HepG2 (cell line): ENCODE measurements at regions not wholly inside any gene's neighbourhood (a gene's known extent, or its start where the extent isn't known, plus 50 kb on each side); places are given as distances from the start of the nearest gene placed in this dataset.
A peak's percentile ranks its signal among the peaks of the same experiment; 100 is the strongest.

ENCODE experiments used
- ATAC-seq: fragments of 200-7000 bp; cut with Tn5 transposase; 3 replicates; pipeline ENCODE4 v1.9.1; 2020; ENCODE audit warnings: mild to moderate bottlenecking, moderate library complexity
- BruUV-seq: library from RNA; stranded (reverse); fragments of 400-500 nt; replicated peaks from 2 replicates; lab custom pipeline; 2021; lab: Mats Ljungman, UMichigan
- CTCF ChIA-PET: fragments of 300-600 bp; formaldehyde crosslinking; extraction: SDS; loops from one replicate; lab custom pipeline; 2021; ENCODE audit warnings: low total read pairs, inconsistent platforms, low intra/inter-chr PET ratio; lab: Yijun Ruan, JAX
- POLR2A ChIA-PET: fragments of 350-600 bp; sonication (Branson Sonifier 250); formaldehyde crosslinking; loops from one replicate; lab custom pipeline; 2020; ENCODE audit warnings: antibody characterized with exemption, inconsistent platforms; lab: Yijun Ruan, JAX
- DNase-seq: peaks from one replicate; pipeline ENCODE4 v3.0.0-alpha.2; 2015; ENCODE audit warnings: low spot score
- FAIRE-seq: peaks from 3 replicates; lab custom pipeline; 2011; peaks lifted over from hg19 to GRCh38; lab: Jason Lieb, UNC
- H2AFZ ChIP-seq: one replicate; pipeline ENCODE4 v1.6.1; 2011; ENCODE audit warnings: low read length, inconsistent platforms
- H3K27ac ChIP-seq: fragments of 300-600 bp; 3 replicates; pipeline ENCODE4 v1.8.0; 2011; ENCODE audit warnings: mixed run types, mild to moderate bottlenecking, mixed read lengths, low read length, inconsistent platforms; ENCODE audit not compliant: insufficient read depth; ENCODE audit errors: extremely low read length
- H3K27me3 ChIP-seq, 2 experiments: fragments of 200-600 bp in 1 of 2; 2 replicates in 1 of 2; 3 replicates in 1 of 2; pipeline versions ENCODE4 v1.6.0 to v1.8.0; 2011; ENCODE audit warnings: low read length in 2 of 2, mild to moderate bottlenecking in 2 of 2, moderate library complexity in 2 of 2, inconsistent platforms in 1 of 2; ENCODE audit not compliant: insufficient read depth in 2 of 2, control insufficient read depth in 1 of 2
- H3K36me3 ChIP-seq, 2 experiments: fragments of 200-600 bp in 1 of 2; replicated peaks in 1 of 2; 2 replicates in 1 of 2; 3 replicates in 1 of 2; pipeline versions ENCODE4 v1.5.1 to v1.8.0; 2011; ENCODE audit warnings: low read length in 2 of 2, inconsistent platforms in 1 of 2; ENCODE audit not compliant: insufficient read depth in 2 of 2, control insufficient read depth in 1 of 2
- H3K4me1 ChIP-seq: 2 replicates; pipeline ENCODE4 v1.5.1; 2012; ENCODE audit warnings: low read length, inconsistent platforms; ENCODE audit not compliant: insufficient read depth
- H3K4me2 ChIP-seq: 2 replicates; pipeline ENCODE4 v1.6.0; 2011; ENCODE audit warnings: low read depth, low read length, inconsistent platforms
- H3K4me3 ChIP-seq, 3 experiments: fragments of 200-600 bp in 1 of 3; sonication (generic), shearing (Covaris generic) in 1 of 3; replicated peaks in 1 of 3; 2 replicates each; pipeline ENCODE4 v1.5.1; 2011 to 2016; ENCODE audit warnings: low read length in 3 of 3, inconsistent platforms in 2 of 3, low read depth in 2 of 3, mild to moderate bottlenecking in 2 of 3, control low read depth in 1 of 3, mixed read lengths in 1 of 3; ENCODE audit not compliant: insufficient read depth in 1 of 3
- H3K79me2 ChIP-seq: one replicate; pipeline ENCODE4 v1.6.1; 2011; ENCODE audit warnings: low read length, inconsistent platforms; ENCODE audit not compliant: insufficient read depth
- H3K9ac ChIP-seq: 2 replicates; pipeline ENCODE4 v1.6.0; 2011; ENCODE audit warnings: mild to moderate bottlenecking, low read depth, low read length, inconsistent platforms; ENCODE audit not compliant: insufficient read depth
- H3K9me3 ChIP-seq: 2 replicates; pipeline ENCODE4 v1.5.1; 2012; ENCODE audit warnings: mild to moderate bottlenecking, low read length
- H4K20me1 ChIP-seq: 2 replicates; pipeline ENCODE4 v1.6.0; 2011; ENCODE audit warnings: inconsistent platforms, mild to moderate bottlenecking, low read length, moderate library complexity; ENCODE audit not compliant: insufficient read depth
- GFI1 ChIP-seq: sonication (generic); formaldehyde crosslinking; IDR thresholded peaks from 2 replicates; pipeline ENCODE4 v1.5.0; 2020; ENCODE audit warnings: missing genetic modification reagents, mild to moderate bottlenecking, borderline replicate concordance
- HNRNPL ChIP-seq: fragments of 200-400 bp; formaldehyde crosslinking; IDR thresholded peaks from 2 replicates; pipeline ENCODE4 v1.6.1; 2017; ENCODE audit warnings: mild to moderate bottlenecking, low read depth, low read length
- JUND ChIP-seq: sonication (generic); formaldehyde crosslinking; IDR thresholded peaks from 2 replicates; pipeline ENCODE4 v1.8.0; 2022; ENCODE audit warnings: mild to moderate bottlenecking, missing genetic modification reagents
- MLX ChIP-seq: IDR thresholded peaks from 2 replicates; pipeline ENCODE4 v1.6.1; 2016
- RBFOX2 ChIP-seq: fragments of 200-400 bp; formaldehyde crosslinking; IDR thresholded peaks from 2 replicates; pipeline ENCODE4 v1.6.1; 2017; ENCODE audit warnings: low read depth, mild to moderate bottlenecking, low read length
- SMAD3 ChIP-seq: sonication (generic); formaldehyde crosslinking; IDR thresholded peaks from 2 replicates; pipeline ENCODE4 v1.4.0; 2020; ENCODE audit warnings: missing genetic modification reagents
- ZBTB21 ChIP-seq: sonication (generic); formaldehyde crosslinking; IDR thresholded peaks from 2 replicates; pipeline ENCODE4 v1.4.0; 2020; ENCODE audit warnings: missing genetic modification reagents
- ZNF121 ChIP-seq: sonication (generic); formaldehyde crosslinking; IDR thresholded peaks from 2 replicates; pipeline ENCODE4 v1.5.0; 2020; ENCODE audit warnings: mild to moderate bottlenecking, missing genetic modification reagents
- ZNF143 ChIP-seq: sonication (generic); formaldehyde crosslinking; IDR thresholded peaks from 2 replicates; pipeline ENCODE4 v1.4.0; 2020; ENCODE audit warnings: missing genetic modification reagents
- ZNF225 ChIP-seq: sonication (generic); formaldehyde crosslinking; IDR thresholded peaks from 2 replicates; pipeline ENCODE4 v1.4.0; 2020; ENCODE audit warnings: mild to moderate bottlenecking, missing genetic modification reagents
- ZNF616 ChIP-seq: sonication (generic); formaldehyde crosslinking; IDR thresholded peaks from 2 replicates; pipeline ENCODE4 v1.5.0; 2020; ENCODE audit warnings: low read depth, mild to moderate bottlenecking, missing genetic modification reagents
- WGBS: methylation state at CpG from one replicate; pipeline ENCODE4 v1.1.6; 2017; ENCODE audit warnings: low lambda C conversion rate; 5-methylcytosine and 5-hydroxymethylcytosine counted together
- in situ Hi-C: cut with HindIII; loops from 2 replicates; pipeline ENCODE4 v1.10.0; 2017; ENCODE audit warnings: low pct_unique_long_range_greater_than_20kb; ENCODE audit not compliant: extremely low pct_ligation_motif_present
- intact Hi-C: fragments of 100-400 bp; cut with micrococcal nuclease; formaldehyde crosslinking; loops from one replicate; pipeline ENCODE4 v1.10.0; 2022; ENCODE audit not compliant: unreplicated experiment
- TF ChIP-seq, protein P1 (sequence below): sonication (generic); formaldehyde crosslinking; IDR thresholded peaks from 2 replicates; pipeline ENCODE4 v1.5.1; 2020; ENCODE audit warnings: missing genetic modification reagents, mild to moderate bottlenecking, borderline replicate concordance

DNA sequence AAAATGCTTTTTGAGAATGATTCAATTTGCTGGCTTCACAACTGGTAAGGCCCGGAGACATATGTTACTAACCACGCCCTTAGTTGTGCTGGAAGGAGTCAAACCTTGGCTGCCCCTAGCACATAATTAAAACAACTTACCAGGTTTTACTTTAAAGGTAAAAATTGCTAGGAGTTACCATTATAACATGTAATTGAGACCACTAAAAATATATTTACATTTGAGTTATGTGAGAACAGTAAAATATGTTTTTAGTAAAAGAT lies 435.6 kb upstream of the CDH9 start:
- Histone ChIP-seq H3K36me3 (peaks cover 20 to 33% of the 10 kb centered on the region in 2 experiments), H3K27ac (peak overlapping the region; percentile 98), H3K9me3 (no peaks in the 10 kb centered on the region), H2AFZ (no peak overlapping the region), H3K4me1 (peaks cover 39% of the 10 kb centered on the region), H4K20me1 (peaks cover 18% of the 10 kb centered on the region), H3K4me3 (peak overlapping the region; percentile 77 to 82 (median 78)), H3K4me2 (peak overlapping the region; percentile 84), H3K27me3 (no peaks in the 10 kb centered on the region; a peak in 1 of 5 replicates), H3K79me2 (peaks cover 50% of the 10 kb centered on the region), H3K9ac (peak overlapping the region; percentile 97)
- FAIRE-seq, result no peak
- in situ Hi-C loops (no loop called here), intact Hi-C loops (no loop called here)
- no TSS peak for BruUV-seq
- WGBS, result 0% methylated on average over 2 of the region's 2 CpGs
- CTCF ChIA-PET, result no interaction called here
- no peak for ATAC-seq
- TF ChIP-seq, protein P1, sequence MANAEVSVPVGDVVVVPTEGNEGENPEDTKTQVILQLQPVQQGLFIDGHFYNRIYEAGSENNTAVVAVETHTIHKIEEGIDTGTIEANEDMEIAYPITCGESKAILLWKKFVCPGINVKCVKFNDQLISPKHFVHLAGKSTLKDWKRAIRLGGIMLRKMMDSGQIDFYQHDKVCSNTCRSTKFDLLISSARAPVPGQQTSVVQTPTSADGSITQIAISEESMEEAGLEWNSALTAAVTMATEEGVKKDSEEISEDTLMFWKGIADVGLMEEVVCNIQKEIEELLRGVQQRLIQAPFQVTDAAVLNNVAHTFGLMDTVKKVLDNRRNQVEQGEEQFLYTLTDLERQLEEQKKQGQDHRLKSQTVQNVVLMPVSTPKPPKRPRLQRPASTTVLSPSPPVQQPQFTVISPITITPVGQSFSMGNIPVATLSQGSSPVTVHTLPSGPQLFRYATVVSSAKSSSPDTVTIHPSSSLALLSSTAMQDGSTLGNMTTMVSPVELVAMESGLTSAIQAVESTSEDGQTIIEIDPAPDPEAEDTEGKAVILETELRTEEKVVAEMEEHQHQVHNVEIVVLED, result no peak
- no peak for TF ChIP-seq ZBTB21 (CRISPR knock-in tag)
- no peak for TF ChIP-seq ZNF121 (CRISPR knock-in tag)
- TF ChIP-seq ZNF225 (CRISPR knock-in tag), result no peak
- no peak for TF ChIP-seq GFI1 (CRISPR knock-in tag)
- no peak for TF ChIP-seq SMAD3 (CRISPR knock-in tag)
- peak; percentile 17; the same call in 1 of the 2 replicates for TF ChIP-seq RBFOX2
- no peak for TF ChIP-seq MLX (CRISPR knock-in tag)
- no peak for TF ChIP-seq ZNF616 (CRISPR knock-in tag)
- TF ChIP-seq ZNF143 (CRISPR knock-in tag), result no peak
- 0 out of 2 replicates have a peak, but pooled peaks have one; percentile 34 for TF ChIP-seq HNRNPL
- TF ChIP-seq JUND, result no peak
- POLR2A ChIA-PET, result no interaction called here
- DNase-seq, result no peak
